Chondrocyte (in vitro differentiated cells): ENCODE measurements at regions not wholly inside any gene's neighbourhood (a gene's known extent, or its start where the extent isn't known, plus 50 kb on each side); places are given as distances from the start of the nearest gene placed in this dataset.

ENCODE experiments used
- DNase-seq: peaks from one replicate; pipeline ENCODE4 v3.0.0; 2021; ENCODE audit warnings: mixed read lengths, low spot score
- H3K27ac Mint-ChIP-seq: one replicate; pipeline ENCODE4 v1.8.0; 2021; ENCODE audit warnings: mild to moderate bottlenecking, moderate library complexity, mixed read lengths; ENCODE audit not compliant: unreplicated experiment
- H3K27me3 Mint-ChIP-seq: 2 replicates; pipeline ENCODE4 v1.8.0; 2021; ENCODE audit warnings: low read depth, mixed read lengths
- H3K36me3 Mint-ChIP-seq: 2 replicates; pipeline ENCODE4 v1.8.0; 2021; ENCODE audit warnings: low read depth, mixed read lengths
- H3K4me1 Mint-ChIP-seq: 2 replicates; pipeline ENCODE4 v1.8.0; 2021; ENCODE audit warnings: low read depth, mild to moderate bottlenecking, mixed read lengths
- H3K4me3 Mint-ChIP-seq: one replicate; pipeline ENCODE4 v1.8.0; 2021; ENCODE audit warnings: mild to moderate bottlenecking, moderate library complexity, mixed read lengths; ENCODE audit not compliant: unreplicated experiment
- H3K9me3 Mint-ChIP-seq: 2 replicates; pipeline ENCODE4 v1.8.0; 2021; ENCODE audit warnings: low read depth, mixed read lengths
- CTCF ChIP-seq: fragments of 200-600 bp; sonication (generic); IDR thresholded peaks from 2 replicates; pipeline ENCODE4 v1.5.0; 2021; ENCODE audit warnings: antibody characterized with exemption, mild to moderate bottlenecking, moderate library complexity

- Mint-ChIP-seq H3K36me3 (no peaks in the 10 kb centered on the region), H3K27me3 (peaks cover 7% of the 10 kb centered on the region), H3K9me3 (no peaks in the 10 kb centered on the region), H3K4me1 (no peaks in the 10 kb centered on the region), H3K27ac (no peak overlapping the region), H3K4me3 (no peak overlapping the region)
- no peak for DNase-seq
- peak; percentile 77 for TF ChIP-seq CTCF
Observed at GRCh38 chr3:6799264-6799915, 61.5 kb upstream of the GRM7 start.

- no peak overlapping the region for H3K4me3 Mint-ChIP-seq
- H3K9me3 Mint-ChIP-seq: peaks cover 5% of the 10 kb centered on the region
- no peak overlapping the region for H3K27ac Mint-ChIP-seq
- peaks cover 2% of the 10 kb centered on the region for H3K27me3 Mint-ChIP-seq
- no peak for DNase-seq
- no peaks in the 10 kb centered on the region for H3K36me3 Mint-ChIP-seq
- no peaks in the 10 kb centered on the region for H3K4me1 Mint-ChIP-seq
- no peak for TF ChIP-seq CTCF
Observed at GRCh38 chr3:6803619-6804018, 57.3 kb upstream of the GRM7 start.

- no peak for DNase-seq
- Mint-ChIP-seq H3K36me3 (no peaks in the 10 kb centered on the region), H3K27ac (no peak overlapping the region), H3K27me3 (peaks cover 2% of the 10 kb centered on the region), H3K9me3 (peaks cover 5% of the 10 kb centered on the region), H3K4me3 (no peak overlapping the region), H3K4me1 (no peaks in the 10 kb centered on the region)
- TF ChIP-seq CTCF: no peak
Observed at GRCh38 chr3:6805236-6805635, 55.7 kb upstream of the GRM7 start.

- no peak for TF ChIP-seq CTCF
- H3K4me3 Mint-ChIP-seq: no peak overlapping the region
Observed at GRCh38 chr3:6806991-6807390, 53.9 kb upstream of the GRM7 start.

GRCh38 chr3:6807967-6808588 is 52.8 kb upstream of the GRM7 start:
- Mint-ChIP-seq H3K27ac (no peak overlapping the region), H3K36me3 (no peaks in the 10 kb centered on the region), H3K9me3 (peaks cover 11% of the 10 kb centered on the region), H3K4me3 (no peak overlapping the region), H3K27me3 (no peaks in the 10 kb centered on the region), H3K4me1 (no peaks in the 10 kb centered on the region)
- no peak for TF ChIP-seq CTCF
- no peak for DNase-seq

More at GRCh38 chr3:6806991-6807390, 53.9 kb upstream of the GRM7 start:
- H3K27me3 Mint-ChIP-seq: no peaks in the 10 kb centered on the region
- H3K9me3 Mint-ChIP-seq: peaks cover 11% of the 10 kb centered on the region
- no peak for DNase-seq
- H3K36me3 Mint-ChIP-seq: no peaks in the 10 kb centered on the region
- H3K4me1 Mint-ChIP-seq: no peaks in the 10 kb centered on the region
- no peak overlapping the region for H3K27ac Mint-ChIP-seq
